Body of pancreas (tissue), 4 donors: ENCODE measurements at regions not wholly inside any gene's neighbourhood (a gene's known extent, or its start where the extent isn't known, plus 50 kb on each side); places are given as distances from the start of the nearest gene placed in this dataset.

Experiments
- ATAC-seq: fragments of 150-250 bp; one replicate; pipeline ENCODE4 v1.9.1; 2016
- DNase-seq, 4 donors: peaks; one replicate each; pipeline ENCODE4 v3.0.0-alpha.2; 2019
- H3K27ac ChIP-seq, 4 donors: fragments of 200-600 bp; sonication (generic); 1 replicate in 3 of 4; 2 replicates in 1 of 4; pipeline versions ENCODE4 v1.5.1 to v1.6.1; 2016 to 2019; ENCODE audit warnings: mild to moderate bottlenecking in 1 of 4, mixed read lengths in 1 of 4, moderate library complexity in 1 of 4
- H3K27me3 ChIP-seq, 2 donors: fragments of 200-600 bp; sonication (generic); one replicate each; pipeline ENCODE4 v1.6.0; 2016; ENCODE audit warnings: mild to moderate bottlenecking in 1 of 2
- H3K36me3 ChIP-seq, 2 donors: fragments of 200-600 bp; sonication (generic); replicated peaks in 1 of 2; 2 replicates each; pipeline ENCODE4 v1.5.1; 2016; ENCODE audit warnings: low read depth in 2 of 2; ENCODE audit not compliant: insufficient read depth in 1 of 2
- H3K4me1 ChIP-seq: fragments of 200-600 bp; sonication (generic); one replicate; pipeline ENCODE4 v1.6.0; 2016
- H3K4me3 ChIP-seq, 2 donors: fragments of 200-600 bp; sonication (generic); 1 replicate in 1 of 2; 2 replicates in 1 of 2; pipeline ENCODE4 v1.5.1; 2016 to 2019
- H3K9me3 ChIP-seq, 3 donors: fragments of 200-600 bp; sonication (generic); 1 replicate in 2 of 3; 2 replicates in 1 of 3; pipeline ENCODE4 v1.5.1; 2016
- CTCF ChIP-seq, 7 experiments: fragments of 450-650 bp in 4 of 7; fragments of 200-600 bp in 3 of 7; sonication (generic) in 3 of 7; IDR thresholded peaks; one replicate each; pipeline ENCODE4 v1.5.1; 2016 to 2019; ENCODE audit warnings: antibody characterized with exemption in 7 of 7
- POLR2A ChIP-seq, 3 donors: fragments of 450-650 bp; IDR thresholded peaks; one replicate each; pipeline ENCODE4 v1.6.1; 2016; ENCODE audit warnings: antibody characterized with exemption in 3 of 3, mild to moderate bottlenecking in 2 of 3
- WGBS, 2 donors: methylation state at CpG; one replicate each; pipeline ENCODE4 v1.1.5; 2017; 5-methylcytosine and 5-hydroxymethylcytosine counted together
- intact Hi-C: fragments of 100-400 bp; cut with DNase I; formaldehyde crosslinking; loops from one replicate; pipeline ENCODE4 v1.15.1; 2023

DNA sequence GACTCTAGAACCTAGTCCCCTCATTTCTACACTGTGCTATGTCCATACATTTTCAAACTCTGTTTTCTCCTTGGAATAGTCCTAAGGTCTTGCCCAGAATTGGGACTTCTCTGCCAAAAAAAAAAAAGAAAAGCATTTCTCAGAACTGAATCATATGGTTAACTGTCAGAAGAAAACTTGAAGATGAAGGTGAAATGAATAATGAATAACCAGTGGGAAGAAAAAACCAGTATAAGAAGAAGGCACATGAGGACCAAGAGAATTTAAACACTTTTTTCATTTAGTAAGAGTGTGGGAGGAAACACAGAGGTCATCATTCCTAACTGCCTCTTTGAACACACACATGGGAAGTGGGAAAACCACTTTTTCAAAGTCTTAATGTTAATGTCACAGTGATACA, 197.7 kb downstream of the PRELID2 start:
- TF ChIP-seq CTCF (IDR thresholded peaks at IDR 0.05) (no peak), POLR2A (IDR thresholded peaks at IDR 0.05) (no peak)
- intact Hi-C loops: no loop called here
- ATAC-seq (no peak), DNase-seq (no peak)
- Histone ChIP-seq H3K27me3 (no peaks in the 10 kb centered on the region), H3K4me3 (no peak overlapping the region), H3K4me1 (peaks cover 9% of the 10 kb centered on the region), H3K27ac (no peak overlapping the region), H3K9me3 (no peaks in the 10 kb centered on the region), H3K36me3 (no peaks in the 10 kb centered on the region)

GRCh38 chr5:145636371-145636770, 198.8 kb downstream of the PRELID2 start:
- no peak for DNase-seq
- no peak for TF ChIP-seq CTCF (IDR thresholded peaks at IDR 0.05)
- TF ChIP-seq POLR2A (IDR thresholded peaks at IDR 0.05): no peak
- Histone ChIP-seq H3K9me3 (no peaks in the 10 kb centered on the region), H3K4me3 (no peak overlapping the region), H3K36me3 (no peaks in the 10 kb centered on the region), H3K27ac (no peak overlapping the region), H3K4me1 (peaks cover 9% of the 10 kb centered on the region), H3K27me3 (no peaks in the 10 kb centered on the region)
- intact Hi-C loops: no loop called here
- ATAC-seq: no peak

GRCh38 chr5:145633474-145633873, 201.7 kb downstream of the PRELID2 start:
- intact Hi-C loops: no loop called here
- DNase-seq: no peak
- Histone ChIP-seq H3K27me3 (no peaks in the 10 kb centered on the region), H3K36me3 (no peaks in the 10 kb centered on the region), H3K27ac (no peak overlapping the region), H3K4me1 (peaks cover 9% of the 10 kb centered on the region), H3K9me3 (no peaks in the 10 kb centered on the region), H3K4me3 (no peak overlapping the region)
- no peak for ATAC-seq
- TF ChIP-seq CTCF (IDR thresholded peaks at IDR 0.05) (no peak), POLR2A (IDR thresholded peaks at IDR 0.05) (no peak)
- WGBS, 2 donors: 91 to 96% methylated on average over 3 of the region's 3 CpGs

GRCh38 chr5:145632701-145633100, 202.4 kb downstream of the PRELID2 start:
- H3K27me3 ChIP-seq: no peaks in the 10 kb centered on the region
- H3K4me3 ChIP-seq: no peak overlapping the region
- H3K9me3 ChIP-seq: no peaks in the 10 kb centered on the region
- ATAC-seq: no peak
- 75 to 95% methylated on average over 1 of the region's 1 CpG for WGBS, 2 donors
- peaks cover 9% of the 10 kb centered on the region for H3K4me1 ChIP-seq
- no peak overlapping the region for H3K27ac ChIP-seq
- intact Hi-C loops: no loop called here
- no peak for DNase-seq
- H3K36me3 ChIP-seq: no peaks in the 10 kb centered on the region
- TF ChIP-seq CTCF (IDR thresholded peaks at IDR 0.05): no peak
- TF ChIP-seq POLR2A (IDR thresholded peaks at IDR 0.05): no peak

- WGBS, 2 donors: 85 to 90% methylated on average over 3 of the region's 3 CpGs
- no peak for ATAC-seq
These were observed 206.1 kb downstream of the PRELID2 start for GRCh38 chr5:145629047-145629446.

More at GRCh38 chr5:145629047-145629446, 206.1 kb downstream of the PRELID2 start:
- Histone ChIP-seq H3K36me3 (no peaks in the 10 kb centered on the region), H3K4me1 (peaks cover 5% of the 10 kb centered on the region), H3K4me3 (no peak overlapping the region), H3K27ac (no peak overlapping the region), H3K9me3 (no peaks in the 10 kb centered on the region), H3K27me3 (no peaks in the 10 kb centered on the region)
- DNase-seq: no peak
- TF ChIP-seq CTCF (IDR thresholded peaks at IDR 0.05): no peak
- TF ChIP-seq POLR2A (IDR thresholded peaks at IDR 0.05): no peak
- intact Hi-C loops: no loop called here
